HG02642 (cell line): ENCODE measurements at regions not wholly inside any gene's neighbourhood (a gene's known extent, or its start where the extent isn't known, plus 50 kb on each side); places are given as distances from the start of the nearest gene placed in this dataset.
"Not testable (repeated sequence)": the region's sequence is repeated elsewhere in the genome, so short reads cannot be mapped to it uniquely, and the experiment has no call there.

Experiments used
- ATAC-seq: cut with Tn5 transposase; IDR thresholded peaks from one replicate; pipeline ENCODE4 v1.9.1; 2021; ENCODE audit warnings: mild to moderate bottlenecking; ENCODE audit not compliant: unreplicated experiment, poor library complexity

- ATAC-seq: no peak
These were observed 241.7 kb downstream of the SETD4 start for GRCh38 chr21:35818597-35818996.

DNA sequence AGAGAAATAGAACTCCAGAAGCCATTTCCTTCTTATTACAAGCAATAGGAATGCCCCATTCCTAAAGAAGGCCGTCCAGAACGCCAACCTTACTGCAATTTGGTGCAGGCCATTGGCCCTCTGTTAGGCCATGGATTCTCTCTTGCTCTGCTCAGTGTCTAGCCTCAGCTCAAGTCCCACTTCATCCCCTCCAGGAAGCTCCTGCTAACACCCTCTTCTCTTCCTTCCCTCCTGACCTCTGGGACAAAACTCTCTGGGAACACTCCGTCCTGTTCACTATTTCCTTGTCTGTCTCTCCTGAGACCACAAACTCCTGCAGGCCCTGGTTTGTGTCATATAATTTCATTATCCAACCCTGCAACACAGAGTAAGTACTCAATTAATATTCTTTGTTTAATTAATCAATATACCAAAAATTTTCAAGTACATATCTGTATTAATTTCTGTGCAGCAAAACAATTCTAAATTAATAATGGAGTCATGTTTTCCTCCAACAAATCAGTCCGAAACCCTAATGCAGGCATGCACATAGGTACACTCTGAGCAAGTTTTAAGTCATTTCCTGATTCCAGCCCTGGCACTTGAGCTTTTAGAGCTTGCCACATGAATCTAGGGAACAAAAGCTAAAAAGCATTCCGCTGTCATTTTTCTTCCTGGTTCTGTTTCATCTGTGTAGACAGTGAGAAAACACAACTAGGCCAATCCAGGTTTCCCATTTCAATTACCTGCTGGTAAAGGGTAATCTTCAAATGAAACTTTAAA, 245.3 kb downstream of the SETD4 start:
- no peak for ATAC-seq

GRCh38 chr21:35812679-35813078, 247.6 kb downstream of the SETD4 start:
- ATAC-seq: no peak

GRCh38 chr21:35811191-35811806, 249.0 kb downstream of the SETD4 start:
- ATAC-seq: no peak

- ATAC-seq: no peak
These were observed 249.8 kb downstream of the SETD4 start for GRCh38 chr21:35810431-35810970.

DNA sequence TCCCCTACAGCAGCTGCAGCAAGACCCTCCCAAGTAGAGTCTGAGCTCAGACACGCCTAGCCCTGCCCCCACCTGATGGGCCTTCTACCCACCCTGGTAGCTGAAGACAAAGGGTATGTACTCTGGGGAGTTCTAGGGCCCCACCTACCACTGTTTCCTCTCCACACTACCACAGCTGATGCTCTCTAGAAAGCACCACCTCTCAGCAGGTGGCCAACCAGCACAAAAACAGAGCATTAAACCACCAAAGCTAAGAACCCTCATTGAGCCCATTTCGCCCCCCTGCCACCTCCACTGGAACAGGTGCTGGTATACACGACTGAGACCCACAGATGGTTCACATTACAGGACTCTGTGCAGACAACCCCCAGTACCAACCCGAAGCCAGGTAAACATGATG, 258.9 kb downstream of the SETD4 start:
- ATAC-seq: no peak

DNA sequence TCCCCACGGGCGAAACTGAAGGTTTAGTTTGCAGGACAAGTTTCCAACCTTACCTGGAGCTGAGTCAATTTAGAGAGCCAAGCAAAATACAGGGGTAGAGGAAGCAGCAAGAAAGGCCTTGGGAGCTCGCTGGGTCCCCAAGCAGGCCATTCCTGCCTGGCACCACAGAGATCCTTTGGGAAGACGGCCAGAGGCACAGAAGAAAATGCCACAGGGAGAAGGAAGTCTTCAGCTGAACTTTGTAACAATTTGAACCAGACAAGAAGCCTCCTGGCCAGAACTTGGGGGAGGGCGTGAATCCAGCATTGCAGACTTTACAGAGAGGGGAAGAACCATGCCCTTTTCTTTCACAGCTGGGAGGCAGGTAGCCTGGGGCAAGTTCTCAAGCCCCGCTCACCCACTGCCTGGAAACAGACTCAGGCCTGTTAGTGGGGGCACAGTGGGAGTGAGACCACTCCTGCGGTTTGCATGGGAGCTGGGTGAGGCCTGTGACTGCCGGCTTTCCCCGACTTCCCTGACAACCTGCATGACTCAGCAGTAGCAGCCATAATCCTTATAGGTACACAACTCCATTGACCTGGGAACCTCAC, 259.4 kb downstream of the SETD4 start:
- ATAC-seq: not testable (repeated sequence)

DNA sequence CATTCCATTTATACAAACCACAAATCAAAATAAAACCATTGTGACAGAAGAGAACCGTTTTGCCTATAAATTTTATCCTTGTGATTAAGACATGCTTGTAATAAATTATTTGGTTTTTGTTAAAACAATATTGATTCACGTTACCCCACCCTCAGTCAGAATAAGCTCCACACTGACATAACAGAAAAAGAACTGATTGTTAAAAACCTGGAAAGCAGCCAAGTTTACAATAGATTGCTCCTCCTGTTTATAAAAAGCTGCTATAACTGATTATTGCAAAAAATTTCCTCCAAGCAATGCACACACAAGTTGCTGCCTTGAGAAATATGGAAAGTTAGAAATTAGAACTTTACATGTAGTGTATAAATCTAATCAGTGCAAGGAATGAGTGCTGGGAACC, 263.5 kb downstream of the SETD4 start:
- ATAC-seq: no peak

GRCh38 chr21:35794527-35794926, 265.8 kb downstream of the SETD4 start:
- ATAC-seq: not testable (repeated sequence)

DNA sequence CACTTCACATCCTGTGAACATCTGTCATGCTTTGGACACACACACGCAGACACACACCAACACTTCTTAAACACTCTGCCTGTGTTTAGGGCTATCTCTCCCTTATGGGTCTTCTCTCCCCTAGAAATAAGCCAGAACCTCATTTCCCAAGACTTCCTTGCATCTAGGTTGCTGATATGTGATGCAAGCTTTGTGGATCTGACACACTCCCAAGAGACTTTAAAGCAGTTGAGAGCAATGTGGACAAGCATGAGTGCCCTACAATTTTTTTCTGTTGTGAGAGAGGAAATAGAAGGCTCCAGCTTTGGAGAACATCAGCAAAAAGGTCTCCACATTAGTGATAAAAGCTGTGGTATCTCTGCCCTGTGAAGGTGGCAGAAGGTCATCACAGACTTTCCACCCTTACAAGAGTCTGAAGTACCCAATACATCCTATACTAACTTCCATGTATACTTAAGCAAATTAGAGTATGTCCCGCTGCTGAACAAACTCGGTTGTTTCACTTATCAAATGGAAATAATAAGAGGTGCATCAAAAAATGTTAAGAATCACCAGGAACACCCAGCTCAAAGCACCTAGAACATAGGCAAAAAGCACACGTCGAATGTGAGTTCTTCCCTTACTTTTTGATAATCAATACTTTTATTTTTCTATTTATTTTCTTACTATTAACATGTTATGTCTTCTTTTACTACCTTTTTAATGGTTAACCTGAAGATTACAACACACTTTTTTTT, 267.6 kb downstream of the SETD4 start:
- no peak for ATAC-seq

DNA sequence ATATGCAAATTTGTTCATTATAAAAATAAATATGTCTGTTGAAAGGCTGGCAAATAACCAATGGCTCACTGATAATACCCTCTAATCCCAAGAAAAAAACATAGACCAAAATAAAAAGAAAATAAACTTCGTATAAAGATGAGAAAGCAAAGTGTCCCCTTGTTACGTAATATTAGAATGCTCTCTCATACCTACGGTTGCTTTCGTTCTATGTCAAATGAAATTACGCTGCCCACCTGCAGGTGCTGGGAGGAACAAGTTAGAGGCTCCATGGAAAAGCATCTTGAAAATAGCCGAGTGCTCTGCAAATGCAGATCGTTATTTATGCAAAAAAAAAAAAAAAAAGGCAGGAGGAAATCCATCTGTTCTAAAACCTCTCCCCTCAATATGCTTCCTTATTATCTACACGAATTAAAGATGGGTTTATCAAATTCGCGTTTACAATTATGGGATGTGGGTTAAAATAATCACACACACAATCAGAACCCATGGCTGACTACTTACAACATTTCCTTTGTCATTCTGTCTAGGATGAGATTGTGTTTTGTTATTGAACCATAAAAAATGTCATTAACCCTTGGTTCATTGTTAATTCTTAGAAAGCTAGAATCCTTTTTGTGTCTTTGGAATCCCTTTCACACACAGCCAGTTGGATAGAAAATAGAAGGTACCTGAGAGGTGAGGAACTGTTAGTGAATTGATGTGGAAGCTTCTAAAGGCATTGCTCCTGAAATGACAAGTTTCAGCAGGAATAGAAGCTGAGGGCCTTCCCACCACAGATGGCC, 268.6 kb downstream of the SETD4 start:
- ATAC-seq: no peak

- no peak for ATAC-seq
These were observed 276.6 kb downstream of the SETD4 start for GRCh38 chr21:35783721-35784120.

GRCh38 chr21:35782667-35783066, 277.7 kb downstream of the SETD4 start:
- ATAC-seq: no peak

GRCh38 chr21:35780983-35781382, 279.3 kb downstream of the SETD4 start:
- ATAC-seq: no peak

- no peak for ATAC-seq
These were observed 280.4 kb downstream of the SETD4 start for GRCh38 chr21:35779690-35780570.

- no peak for ATAC-seq
These were observed 281.2 kb downstream of the SETD4 start for GRCh38 chr21:35779167-35779566.

GRCh38 chr21:35777081-35777480, 283.2 kb downstream of the SETD4 start:
- ATAC-seq: no peak

DNA sequence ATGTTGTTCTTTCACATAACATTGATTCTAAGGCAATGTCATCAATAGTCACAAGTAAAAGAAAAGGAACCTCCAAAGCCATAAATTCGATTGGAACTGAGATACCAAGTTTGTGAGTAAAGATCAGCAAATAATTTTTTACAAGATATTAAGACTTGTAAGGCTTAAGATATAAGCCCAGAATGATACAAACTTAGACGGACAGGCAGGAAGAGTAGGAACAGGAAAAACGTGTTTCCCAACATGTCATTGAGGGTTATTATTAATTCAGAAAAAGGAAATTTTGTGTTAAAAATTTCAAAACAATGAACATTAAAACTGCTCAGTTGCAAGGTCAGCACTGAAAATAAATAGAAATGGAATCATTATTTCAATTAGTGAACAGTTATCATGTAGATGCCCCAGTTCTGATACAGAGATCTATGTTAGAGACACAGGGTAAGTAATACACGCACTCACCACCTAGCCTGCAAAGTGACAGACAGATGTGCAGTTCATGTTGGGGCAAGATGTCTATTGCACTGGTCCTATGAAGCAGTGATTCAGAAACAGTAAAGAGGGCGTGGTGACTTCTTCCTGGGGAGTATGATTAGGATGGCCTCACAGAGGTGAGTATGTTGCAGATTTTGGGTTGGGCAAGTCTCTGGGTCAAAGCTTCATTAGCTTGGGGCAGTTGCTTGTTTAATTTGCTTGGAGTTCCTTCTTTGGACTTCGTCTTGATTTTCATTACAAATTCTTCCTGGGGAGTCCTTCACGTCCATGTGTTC, 284.4 kb downstream of the SETD4 start:
- ATAC-seq: no peak
